ENCODE measurements at regions not wholly inside any gene's neighbourhood (a gene's known extent, or its start where the extent isn't known, plus 50 kb on each side); places are given as distances from the start of the nearest gene placed in this dataset.
A peak's percentile ranks its signal among the peaks of the same experiment; 100 is the strongest.
"Not testable (repeated sequence)": the region's sequence is repeated elsewhere in the genome, so short reads cannot be mapped to it uniquely, and the experiment has no call there.

GRCh38 chr18:78875778-78876650 is 103.6 kb upstream of the SALL3 start:
- DNase-seq, result no peak
- WGBS, 2 donors, result 90 to 92% methylated on average over 26 of the region's 26 CpGs
- TF ChIP-seq POLR2AphosphoS5 (IDR thresholded peaks at IDR 0.05) (no peak), POLR2A (IDR thresholded peaks at IDR 0.05) (no peak), EP300 (IDR thresholded peaks at IDR 0.05) (no peak), CTCF (IDR thresholded peaks at IDR 0.05) (no peak)
- no peaks in the 10 kb centered on the region for H3K4me1 ChIP-seq
- intact Hi-C loops (cut with DNase I), result loop anchor here (10.0 kb wide), 1 partner anchor 369 kb away; no protein-coding TSS in a partner anchor
- H3K27me3 ChIP-seq, result peaks cover 0 to 6% (median 0%) of the 10 kb centered on the region in 3 donors
- no peak overlapping the region for H3K4me3 ChIP-seq
- H3K27ac ChIP-seq, result no peak overlapping the region
- no peaks in the 10 kb centered on the region for H3K36me3 ChIP-seq
- H3K9me3 ChIP-seq, result no peaks in the 10 kb centered on the region

GRCh38 chr18:78876868-78877267 is 102.8 kb upstream of the SALL3 start:
- H3K36me3 ChIP-seq, result no peaks in the 10 kb centered on the region
- intact Hi-C loops (cut with DNase I), result loop anchor here (10.0 kb wide), 1 partner anchor 368 kb away; no protein-coding TSS in a partner anchor
- no peak overlapping the region for H3K27ac ChIP-seq
- H3K4me1 ChIP-seq, result no peaks in the 10 kb centered on the region
- DNase-seq, result no peak
- no peaks in the 10 kb centered on the region for H3K9me3 ChIP-seq
- peaks cover 0 to 6% (median 0%) of the 10 kb centered on the region in 3 donors for H3K27me3 ChIP-seq
- TF ChIP-seq EP300 (IDR thresholded peaks at IDR 0.05) (no peak), POLR2AphosphoS5 (IDR thresholded peaks at IDR 0.05) (no peak), POLR2A (IDR thresholded peaks at IDR 0.05) (no peak), CTCF (IDR thresholded peaks at IDR 0.05) (no peak)
- no peak overlapping the region for H3K4me3 ChIP-seq
- WGBS, 2 donors, result 55 to 69% methylated on average over 8 of the region's 8 CpGs

- no peak overlapping the region for H3K4me3 ChIP-seq
- no peak for TF ChIP-seq POLR2AphosphoS5 (IDR thresholded peaks at IDR 0.05)
- TF ChIP-seq CTCF (IDR thresholded peaks at IDR 0.05), result no peak
- TF ChIP-seq EP300 (IDR thresholded peaks at IDR 0.05), result no peak
- no peak for TF ChIP-seq POLR2A (IDR thresholded peaks at IDR 0.05)
- intact Hi-C loops (cut with DNase I), result loop anchor here (10.0 kb wide), 1 partner anchor 366 kb away; no protein-coding TSS in a partner anchor
- H3K9me3 ChIP-seq, result no peaks in the 10 kb centered on the region
- H3K27ac ChIP-seq, result no peak overlapping the region
- 90 to 93% methylated on average over 15 of the region's 15 CpGs for WGBS, 2 donors
- H3K36me3 ChIP-seq, result no peaks in the 10 kb centered on the region
- H3K4me1 ChIP-seq, result no peaks in the 10 kb centered on the region
- no peak for DNase-seq
- H3K27me3 ChIP-seq, result peaks cover 0 to 6% (median 0%) of the 10 kb centered on the region in 3 donors
These were observed 101.3 kb upstream of the SALL3 start for GRCh38 chr18:78878335-78878734.

DNA sequence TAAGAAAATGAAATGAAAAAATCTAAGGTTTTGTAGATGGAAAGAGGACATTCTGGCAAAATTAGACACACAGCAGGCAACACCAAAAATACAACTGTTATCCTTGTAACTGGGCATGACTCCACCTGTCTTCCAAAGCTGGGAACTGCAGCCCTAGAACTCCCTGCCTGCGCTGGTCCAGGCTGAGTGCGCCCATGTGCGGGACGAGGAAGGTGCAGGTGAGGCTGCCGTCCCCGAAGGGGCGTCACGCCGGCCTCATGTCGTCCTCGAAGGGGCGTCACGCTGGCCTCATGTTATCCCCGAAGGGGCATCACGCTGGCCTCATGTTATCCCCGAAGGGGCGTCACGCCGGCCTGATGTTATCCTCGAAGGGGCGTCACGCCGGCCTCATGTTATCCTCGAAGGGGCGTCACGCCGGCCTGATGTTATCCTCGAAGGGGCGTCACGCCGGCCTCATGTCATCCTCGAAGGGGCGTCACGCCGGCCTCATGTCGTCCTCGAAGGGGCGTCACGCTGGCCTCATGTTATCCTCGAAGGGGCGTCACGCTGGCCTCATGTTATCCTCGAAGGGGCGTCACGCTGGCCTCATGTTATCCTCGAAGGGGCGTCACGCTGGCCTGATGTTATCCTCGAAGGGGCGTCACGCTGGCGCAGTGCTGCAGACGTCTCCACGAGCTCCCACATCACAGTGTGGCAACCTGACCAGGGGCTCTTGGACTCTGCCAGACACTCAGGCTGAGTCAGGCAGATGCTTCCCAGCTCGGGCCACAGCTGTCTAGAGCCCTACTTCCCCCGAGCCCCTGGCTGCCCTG is 100.3 kb upstream of the SALL3 start:
- not testable (repeated sequence) for DNase-seq, H3K4me3 ChIP-seq, H3K27ac ChIP-seq, H3K27me3 ChIP-seq, H3K36me3 ChIP-seq, H3K9me3 ChIP-seq, H3K4me1 ChIP-seq
- TF ChIP-seq CTCF (IDR thresholded peaks at IDR 0.05), result peak in 1 of 4 experiments; percentile 16
- intact Hi-C loops (cut with DNase I), result loop anchor here (10.0 kb wide), 1 partner anchor 366 kb away; no protein-coding TSS in a partner anchor
- WGBS, 2 donors, result 86 to 90% methylated on average over 56 of the region's 56 CpGs

All from sigmoid colon (tissue), 6 donors.